HK-2 (cell line): ENCODE measurements at regions not wholly inside any gene's neighbourhood (a gene's known extent, or its start where the extent isn't known, plus 50 kb on each side); places are given as distances from the start of the nearest gene placed in this dataset.
"Not testable (repeated sequence)": the region's sequence is repeated elsewhere in the genome, so short reads cannot be mapped to it uniquely, and the experiment has no call there.

Source experiments
- DNase-seq: peaks from one replicate; pipeline ENCODE4 v3.0.0-alpha.2; 2018; ENCODE audit not compliant: unreplicated experiment

- DNase-seq, result no peak
Observed at GRCh38 chr3:166993015-166993630, 387.0 kb downstream of the ZBBX start.

GRCh38 chr3:166986000-166986399, 394.1 kb downstream of the ZBBX start:
- DNase-seq, result no peak

- not testable (repeated sequence) for DNase-seq
Observed at GRCh38 chr3:166975796-166976195, 404.3 kb downstream of the ZBBX start.

DNA sequence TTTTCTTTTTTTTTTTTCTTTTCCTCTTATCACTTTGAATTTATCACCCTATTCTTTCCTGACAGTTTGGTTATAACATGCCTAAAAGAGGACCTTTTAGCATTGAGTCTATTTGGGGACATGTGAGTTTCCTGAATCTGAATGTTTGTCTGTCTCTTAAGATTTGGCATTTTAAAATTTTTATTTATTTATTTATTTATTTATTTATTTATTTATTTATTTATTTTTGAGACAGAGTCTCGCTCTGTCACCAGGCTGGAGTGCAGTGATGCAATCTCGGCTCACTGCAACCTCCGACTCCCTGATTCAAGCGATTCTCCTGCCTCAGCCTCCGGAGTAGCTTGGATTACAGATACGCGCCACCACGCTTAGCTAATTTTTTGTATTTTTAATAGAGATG, 412.4 kb downstream of the ZBBX start:
- not testable (repeated sequence) for DNase-seq

- no peak for DNase-seq
Observed at GRCh38 chr3:166962911-166963310, 417.2 kb downstream of the ZBBX start.

DNA sequence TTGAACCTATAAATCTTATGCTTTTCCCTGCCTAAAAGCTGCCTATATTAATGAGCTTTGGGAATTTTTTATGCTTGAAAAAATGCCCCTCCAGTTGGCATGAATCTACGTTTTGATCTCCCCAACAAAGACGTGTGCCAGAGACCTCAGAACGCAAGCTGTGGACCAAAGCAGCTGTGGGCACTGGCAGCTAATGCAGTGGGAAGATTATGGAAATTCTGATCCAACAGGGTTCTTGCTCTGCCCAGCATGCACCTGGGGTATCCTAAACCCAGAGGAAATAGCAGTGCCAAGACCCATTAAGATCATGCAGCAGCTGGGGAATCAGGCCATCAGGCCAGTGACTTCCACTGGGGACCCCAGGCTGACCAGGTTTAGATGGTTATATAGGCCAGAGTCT, 423.0 kb downstream of the ZBBX start:
- DNase-seq, result no peak

GRCh38 chr3:166955201-166955939, 424.7 kb downstream of the ZBBX start:
- DNase-seq, result no peak

GRCh38 chr3:166934879-166935278, 445.2 kb downstream of the ZBBX start:
- DNase-seq, result no peak

DNA sequence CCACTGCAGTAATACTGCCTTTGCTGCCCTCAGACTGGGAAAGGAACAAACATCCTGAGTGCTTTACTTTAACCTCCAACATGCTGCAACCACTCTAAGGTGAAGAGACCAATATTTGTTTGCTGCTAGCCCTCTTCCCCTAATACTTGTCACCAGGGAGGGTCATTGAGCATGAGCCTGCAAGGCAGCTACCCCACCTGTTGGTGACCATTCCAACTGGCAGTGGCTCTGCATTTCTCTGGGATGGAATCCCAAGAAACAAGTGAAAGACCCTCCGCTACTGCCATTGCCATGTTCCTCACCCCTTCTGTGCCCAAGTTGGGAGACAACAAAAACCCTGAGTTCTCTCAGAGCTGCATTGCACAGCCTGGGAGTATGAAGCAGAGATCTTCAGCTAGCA, 462.7 kb downstream of the ZBBX start:
- DNase-seq, result no peak

DNA sequence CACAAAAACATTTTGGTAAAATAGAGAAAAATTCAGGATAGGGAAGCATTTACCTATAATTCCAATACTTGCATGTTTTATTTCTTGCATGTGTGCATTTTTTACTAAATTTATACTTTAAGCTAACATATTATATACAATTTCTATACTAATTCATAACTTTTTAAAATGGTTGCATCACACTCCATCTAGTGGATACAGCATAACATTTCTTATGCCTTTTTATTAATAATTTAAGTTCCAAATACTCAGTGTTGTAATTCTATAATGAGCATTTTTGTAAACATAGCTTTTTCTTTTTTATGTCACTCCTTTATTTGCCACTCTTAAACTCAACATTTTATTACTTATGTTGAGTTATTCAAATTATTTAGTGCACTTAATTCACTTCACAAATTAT, 477.7 kb downstream of the ZBBX start:
- no peak for DNase-seq

DNA sequence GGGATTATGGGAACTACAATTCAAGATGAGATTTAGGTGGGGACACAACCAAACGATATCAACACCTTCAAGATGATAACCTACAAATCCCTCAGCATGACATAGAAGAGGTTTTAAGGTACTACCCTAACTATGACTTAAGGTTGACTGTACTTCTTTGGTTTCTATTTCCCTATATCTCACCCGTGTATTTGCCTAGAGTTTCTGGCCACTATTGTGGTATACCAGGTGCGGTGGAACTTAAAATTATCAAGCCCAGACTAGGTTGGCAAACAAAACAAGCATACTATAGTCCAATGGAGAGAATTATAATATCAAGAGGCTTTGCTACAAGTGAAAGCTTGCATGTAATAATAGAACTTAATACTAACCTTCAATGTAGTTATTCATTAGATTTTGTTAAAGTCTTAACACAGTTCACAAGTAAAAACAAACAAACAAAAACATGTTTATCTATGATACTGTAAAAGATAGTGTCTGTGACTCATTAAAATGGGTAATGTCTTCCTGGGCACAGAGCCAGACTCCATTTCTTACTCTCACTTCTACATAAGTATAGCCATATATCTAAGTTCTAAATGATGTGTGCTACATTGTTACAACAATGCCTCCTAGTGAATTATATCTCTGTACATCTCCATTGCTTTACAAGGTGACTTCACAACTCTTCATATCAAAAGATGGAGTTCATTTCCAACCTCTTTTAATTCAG, 479.1 kb downstream of the ZBBX start:
- no peak for DNase-seq

DNA sequence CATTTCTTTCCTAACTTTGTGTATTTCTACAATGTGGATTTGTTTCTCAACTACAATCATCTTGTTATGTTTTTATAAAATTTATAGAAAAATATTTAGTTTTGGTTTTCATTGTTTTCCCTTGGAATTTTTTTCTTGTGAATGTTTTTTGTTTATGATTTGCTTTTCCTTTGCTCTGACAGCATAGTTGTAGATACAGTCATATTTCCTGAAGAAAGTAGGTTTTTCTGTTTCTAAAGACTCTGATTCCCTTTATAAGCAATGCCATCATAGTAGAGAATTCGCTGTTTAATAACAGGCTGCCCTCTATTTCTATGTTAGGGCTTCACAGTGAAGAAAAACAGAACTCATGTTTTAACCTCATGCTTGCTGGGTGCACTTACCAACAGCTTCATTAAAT, 482.3 kb downstream of the ZBBX start:
- no peak for DNase-seq

DNA sequence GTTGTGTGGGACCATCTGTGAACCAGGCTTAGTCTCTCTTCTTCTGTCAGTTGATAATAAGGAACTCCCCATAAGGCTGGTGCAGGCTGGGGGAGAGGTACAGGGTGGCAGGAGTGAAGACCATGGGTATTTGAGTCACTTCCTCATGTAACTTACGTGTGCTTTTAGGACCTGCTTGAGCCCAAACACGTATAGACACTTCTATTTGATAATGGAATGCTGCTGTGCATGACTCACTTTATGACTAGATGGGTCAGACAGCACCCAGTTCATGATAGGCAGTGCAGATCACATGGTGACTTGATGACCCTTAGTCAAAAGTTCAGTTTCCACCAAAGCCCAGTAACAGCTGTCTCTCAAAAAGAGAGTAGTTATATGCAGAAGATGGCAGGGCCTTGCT, 490.9 kb downstream of the ZBBX start:
- no peak for DNase-seq

DNA sequence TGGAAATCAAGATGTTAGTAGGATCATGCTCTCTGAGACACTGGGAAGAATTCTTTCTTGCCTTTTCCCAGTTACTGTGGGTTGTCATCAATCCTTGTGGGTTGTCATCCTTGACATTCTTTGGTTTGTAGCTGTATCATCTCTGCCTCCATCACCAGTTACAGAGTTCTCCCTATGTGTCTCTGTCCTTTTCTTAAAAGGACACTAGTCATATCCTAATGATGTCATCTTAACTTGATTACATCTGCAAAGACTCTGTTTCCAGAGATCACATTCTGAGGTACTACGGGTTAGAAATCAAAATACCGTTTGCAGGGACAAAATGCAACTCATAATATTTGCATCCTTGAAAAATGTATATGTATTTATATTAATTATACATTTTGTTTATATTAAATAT, 500.4 kb downstream of the ZBBX start:
- no peak for DNase-seq

DNA sequence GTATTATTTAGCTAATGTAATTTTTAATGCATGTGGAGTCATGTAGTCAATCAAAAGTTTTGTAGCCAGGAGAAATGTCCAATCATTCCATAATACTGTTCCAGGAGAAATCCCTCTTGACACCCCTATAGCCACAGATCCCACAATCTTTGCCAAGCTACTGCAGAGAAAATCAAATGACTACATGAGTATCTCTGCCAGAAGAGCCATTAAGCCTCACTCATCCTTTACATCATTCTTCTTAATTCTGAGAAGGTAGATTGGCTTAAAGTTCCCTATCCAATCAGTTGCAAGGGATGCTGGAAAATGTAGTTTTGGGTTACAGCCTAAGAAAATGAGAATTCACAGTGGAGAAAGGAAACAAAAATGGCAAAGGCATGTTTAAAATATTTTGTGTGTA, 502.1 kb downstream of the ZBBX start:
- DNase-seq, result no peak

DNA sequence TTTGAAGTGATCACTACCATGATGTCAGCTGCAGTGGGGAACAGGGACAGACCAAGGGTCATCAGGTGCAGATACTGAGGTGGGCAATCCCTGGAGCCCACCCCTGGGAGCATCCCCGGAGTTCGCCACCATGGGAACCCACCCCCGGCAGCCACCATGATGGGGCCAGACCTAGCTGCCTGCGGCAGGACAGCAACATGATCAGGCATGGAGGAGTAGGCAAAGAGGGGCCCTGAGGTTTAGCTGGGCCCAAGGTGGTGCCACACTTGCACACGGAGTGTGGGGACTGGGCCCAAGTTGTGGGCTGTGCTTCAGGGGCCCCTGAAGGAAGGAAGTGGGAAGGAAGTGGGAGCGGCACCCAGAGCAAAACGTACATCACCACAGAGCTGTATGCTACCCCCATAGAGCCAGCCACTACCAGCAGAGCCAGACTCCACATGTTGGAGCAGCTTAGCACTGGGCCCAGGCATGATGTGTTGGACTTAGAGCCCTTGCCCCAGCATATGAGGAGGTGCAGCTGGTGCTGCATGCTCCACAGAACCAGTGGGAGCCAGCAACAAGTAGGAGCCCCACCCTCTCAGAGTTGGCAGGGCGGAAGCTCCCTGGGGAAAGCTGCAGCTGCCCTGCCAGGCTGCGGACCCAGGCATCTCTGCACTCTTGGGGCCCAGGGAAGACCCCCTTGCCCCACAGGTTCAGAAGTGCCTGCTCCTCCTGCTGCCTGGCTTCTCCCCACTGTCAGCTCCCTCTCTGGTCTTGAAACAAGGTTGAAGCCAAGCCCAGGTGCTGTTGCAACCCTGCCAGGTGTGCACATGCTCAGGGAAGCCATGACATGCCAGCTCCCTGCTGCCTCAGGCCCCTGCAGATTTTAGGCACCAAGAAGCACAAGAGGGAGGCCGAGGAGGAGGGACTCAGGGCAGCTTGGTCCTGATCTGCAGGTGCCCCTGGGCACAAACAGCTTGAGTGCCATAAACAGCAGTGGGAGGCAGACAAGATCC, 515.3 kb downstream of the ZBBX start:
- DNase-seq, result no peak

DNA sequence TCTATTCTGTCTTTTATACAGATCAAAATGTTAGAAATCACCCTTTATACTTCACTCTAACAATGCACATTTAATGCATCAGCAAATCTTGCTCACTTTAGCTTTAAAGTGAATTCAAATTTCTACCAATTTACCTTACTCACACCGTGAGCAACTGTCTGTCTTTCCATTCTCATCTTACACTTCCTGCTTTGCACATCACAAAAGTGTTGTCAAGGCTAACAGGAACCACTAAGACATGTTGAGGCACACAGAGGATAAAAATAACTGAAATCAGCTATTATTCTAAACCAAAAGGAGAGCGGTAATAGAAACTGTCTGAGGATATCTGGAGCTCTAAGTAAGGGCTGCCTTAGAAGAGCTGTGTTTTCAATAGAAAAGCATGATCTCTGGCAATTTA, 519.9 kb downstream of the ZBBX start:
- DNase-seq, result no peak

DNA sequence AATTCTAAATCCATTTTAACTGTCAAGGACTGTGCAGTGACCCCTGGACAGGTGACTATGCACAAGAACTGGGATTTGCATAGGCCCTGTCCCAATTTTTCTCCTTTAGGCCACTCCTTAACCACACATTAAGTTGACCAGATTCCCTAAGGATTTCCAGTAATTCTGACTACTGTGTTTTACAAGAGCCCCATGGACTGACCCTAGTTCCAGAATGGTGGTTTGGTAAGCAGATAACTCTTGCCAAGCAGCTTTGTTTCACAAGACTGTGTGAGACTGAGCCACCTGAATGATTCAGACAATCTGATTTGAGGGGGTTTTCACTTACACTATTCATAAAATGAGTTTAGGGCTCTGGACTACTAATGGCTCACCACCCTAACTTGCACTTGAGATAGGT, 535.8 kb downstream of the ZBBX start:
- DNase-seq, result no peak

DNA sequence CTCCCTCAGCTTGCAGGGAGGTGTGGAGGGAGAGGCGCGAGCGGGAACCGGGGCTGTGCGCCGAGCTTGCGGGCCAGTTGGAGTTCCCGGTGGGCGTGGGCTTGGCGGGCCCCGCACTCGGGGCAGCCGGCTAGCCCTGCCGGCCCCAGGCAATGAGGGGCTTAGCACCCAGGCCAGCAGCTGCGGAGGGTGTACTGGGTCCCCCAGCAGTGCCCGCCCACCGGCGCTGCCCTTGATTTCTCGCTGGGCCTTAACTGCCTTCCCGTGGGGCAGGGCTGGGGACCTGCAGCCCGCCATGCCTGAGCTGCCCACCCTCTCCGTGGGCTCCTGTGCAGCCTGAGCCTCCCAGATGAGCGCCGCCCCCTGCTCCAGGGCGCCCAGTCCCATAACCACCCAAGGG, 537.3 kb downstream of the ZBBX start:
- DNase-seq, result not testable (repeated sequence)

DNA sequence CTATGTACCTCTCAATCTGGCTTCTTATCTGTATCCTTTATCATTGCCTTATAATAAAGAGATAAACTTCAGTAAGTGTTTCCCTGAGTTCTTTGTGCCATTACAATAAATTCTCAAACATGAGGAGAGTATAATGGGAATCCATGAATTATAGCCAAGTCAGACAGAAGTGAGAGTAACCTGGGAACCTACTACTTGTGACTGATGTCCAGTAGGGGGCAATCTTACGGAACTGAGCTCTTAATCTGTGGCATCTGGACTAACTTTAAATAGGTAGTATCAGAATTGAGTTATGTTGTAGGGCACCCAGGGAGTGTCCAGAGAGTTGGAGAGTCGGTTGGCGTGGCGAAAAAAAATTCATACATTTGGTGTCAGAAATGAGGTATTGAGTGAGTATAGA, 542.6 kb downstream of the ZBBX start:
- peak; percentile 10 for DNase-seq

DNA sequence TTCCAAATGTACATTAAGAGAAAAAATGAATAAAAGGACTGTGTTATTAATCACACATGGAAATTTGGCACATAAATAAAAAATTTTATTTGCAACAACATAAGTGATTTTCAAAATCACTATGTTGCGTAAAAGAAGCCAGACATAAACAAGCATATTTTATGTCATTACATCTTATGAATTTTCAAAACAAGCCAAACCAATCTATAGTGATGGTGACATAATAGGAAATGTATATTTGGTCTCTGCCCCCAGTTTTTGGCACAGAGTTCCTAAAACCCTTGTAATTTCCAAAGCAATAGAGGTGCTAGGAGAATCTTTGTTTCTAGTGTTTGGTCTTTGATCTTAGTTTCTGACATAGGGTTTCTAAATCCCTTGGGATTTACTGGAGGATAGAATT, 543.3 kb downstream of the ZBBX start:
- DNase-seq, result no peak

GRCh38 chr3:166829896-166830295, 550.2 kb downstream of the ZBBX start:
- DNase-seq, result no peak
